Astrocyte (in vitro differentiated cells and primary cell): ENCODE measurements at regions not wholly inside any gene's neighbourhood (a gene's known extent, or its start where the extent isn't known, plus 50 kb on each side); places are given as distances from the start of the nearest gene placed in this dataset.

Experiments used
- CTCF ChIP-seq: IDR thresholded peaks from 2 replicates; pipeline ENCODE4 v1.5.1; 2011; ENCODE audit warnings: low read depth, mild to moderate bottlenecking, inconsistent platforms, low read length, moderate library complexity; ENCODE audit not compliant: insufficient read depth
- EZH2 ChIP-seq: IDR thresholded peaks from 2 replicates; pipeline ENCODE4 v1.6.1; 2012; ENCODE audit warnings: mild to moderate bottlenecking, low read length, inconsistent platforms; ENCODE audit not compliant: insufficient read depth

GRCh38 chr5:77924081-77924480, 147.9 kb upstream of the TBCA start:
- TF ChIP-seq CTCF (no peak), EZH2 (no peak)
